Smooth muscle cell (in vitro differentiated cells): ENCODE measurements at regions not wholly inside any gene's neighbourhood (a gene's known extent, or its start where the extent isn't known, plus 50 kb on each side); places are given as distances from the start of the nearest gene placed in this dataset.

Source experiments
- DNase-seq: peaks from one replicate; lab custom pipeline; 2025; ENCODE audit not compliant: unreplicated experiment; lab: John Stamatoyannopoulos, UW
- H2AFZ ChIP-seq: fragments of 200-600 bp; sonication (generic); 2 replicates; pipeline ENCODE4 v1.6.0; 2016; ENCODE audit warnings: antibody characterized with exemption, low read depth, mild to moderate bottlenecking
- H3F3A ChIP-seq: fragments of 200-600 bp; sonication (generic); 2 replicates; pipeline ENCODE4 v1.6.0; 2017; ENCODE audit warnings: antibody characterized with exemption, low read depth
- H3K27ac ChIP-seq: fragments of 200-600 bp; sonication (generic); 2 replicates; pipeline ENCODE4 v1.5.1; 2016; ENCODE audit warnings: low read depth, mild to moderate bottlenecking
- H3K27me3 ChIP-seq: fragments of 200-600 bp; sonication (generic); 2 replicates; pipeline ENCODE4 v1.6.1; 2016; ENCODE audit warnings: low read depth, mild to moderate bottlenecking
- H3K36me3 ChIP-seq: fragments of 200-600 bp; sonication (generic); 2 replicates; pipeline ENCODE4 v1.5.1; 2016; ENCODE audit warnings: low read depth
- H3K4me1 ChIP-seq: fragments of 200-600 bp; sonication (generic); 2 replicates; pipeline ENCODE4 v1.5.1; 2016; ENCODE audit warnings: low read depth
- H3K4me2 ChIP-seq: fragments of 200-600 bp; sonication (generic); 2 replicates; pipeline ENCODE4 v1.6.0; 2016; ENCODE audit warnings: mild to moderate bottlenecking
- H3K4me3 ChIP-seq: fragments of 200-600 bp; sonication (generic); 2 replicates; pipeline ENCODE4 v1.5.1; 2016; ENCODE audit warnings: mild to moderate bottlenecking
- H3K79me2 ChIP-seq: fragments of 200-600 bp; sonication (generic); 2 replicates; pipeline ENCODE4 v1.6.0; 2016; ENCODE audit warnings: low read depth, mild to moderate bottlenecking
- H3K9ac ChIP-seq: fragments of 200-600 bp; sonication (generic); 2 replicates; pipeline ENCODE4 v1.6.0; 2016; ENCODE audit warnings: low read depth
- H3K9me3 ChIP-seq: fragments of 200-600 bp; sonication (generic); replicated peaks from 2 replicates; pipeline ENCODE4 v1.5.1; 2016; ENCODE audit warnings: low read depth
- H4K20me1 ChIP-seq: fragments of 200-600 bp; sonication (generic); 2 replicates; pipeline ENCODE4 v1.6.0; 2016; ENCODE audit warnings: low read depth
- WGBS: methylation state at CpG from one replicate; pipeline ENCODE4 v1.1.7; 2016; ENCODE audit warnings: low lambda C conversion rate; 5-methylcytosine and 5-hydroxymethylcytosine counted together
- TF ChIP-seq, protein P1 (sequence below): fragments of 200-600 bp; sonication (generic); IDR thresholded peaks from 2 replicates; pipeline ENCODE4 v1.5.1; 2017; ENCODE audit warnings: borderline replicate concordance, mild to moderate bottlenecking, antibody characterized with exemption; ENCODE audit not compliant: insufficient read depth, poor library complexity, severe bottlenecking

DNA sequence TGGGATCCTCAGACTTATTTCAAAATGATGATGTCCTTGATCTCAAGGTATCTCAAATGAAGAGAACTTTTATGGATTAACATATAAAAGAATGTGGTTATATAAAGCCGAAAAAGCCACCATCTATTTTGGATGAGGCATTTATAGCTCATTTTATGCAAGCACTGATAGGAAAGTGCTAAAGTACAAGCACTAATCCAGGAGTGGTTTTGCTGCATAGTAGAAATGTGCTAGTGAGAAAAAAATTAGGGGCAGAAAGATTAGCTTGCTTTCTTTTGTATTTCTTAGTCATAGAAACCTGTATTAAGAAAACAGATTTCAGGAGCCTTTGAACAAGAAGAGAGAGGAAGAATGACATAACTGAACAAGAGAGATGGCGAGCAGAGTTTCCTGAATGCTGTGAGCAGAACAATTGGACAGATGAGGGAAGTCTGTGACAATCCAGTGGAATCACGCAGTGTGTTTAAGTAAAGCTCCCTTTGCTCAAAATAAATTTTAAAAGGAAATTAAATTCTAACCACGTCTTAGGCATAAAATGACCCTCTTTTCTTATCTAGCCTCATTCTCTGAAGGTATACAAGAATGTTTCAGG lies 238.2 kb upstream of the NOVA1 start:
- no peaks in the 10 kb centered on the region for H3K4me1 ChIP-seq
- 78% methylated on average over 4 of the region's 4 CpGs for WGBS

DNA sequence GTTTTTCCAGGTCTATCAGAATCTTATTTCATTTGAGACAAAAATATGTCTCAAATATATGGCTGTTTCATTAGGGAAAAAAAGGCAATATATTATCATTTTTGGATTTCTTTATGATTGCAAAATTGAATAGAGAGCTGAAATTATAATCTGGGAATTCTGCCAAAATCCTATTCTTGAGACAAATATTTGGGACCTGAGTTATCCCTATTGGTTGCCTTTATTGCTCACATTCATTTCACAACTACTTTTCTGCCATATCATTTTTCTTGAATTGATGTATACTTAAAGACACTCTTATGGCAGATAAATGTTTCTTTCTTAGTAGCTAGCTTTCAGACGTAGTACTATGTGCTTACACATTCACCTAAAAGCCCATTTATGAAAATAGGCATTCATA lies 241.6 kb upstream of the NOVA1 start:
- Histone ChIP-seq H3F3A (no peaks in the 10 kb centered on the region), H2AFZ (no peak overlapping the region), H3K27me3 (no peaks in the 10 kb centered on the region), H3K36me3 (no peaks in the 10 kb centered on the region), H3K9me3 (no peaks in the 10 kb centered on the region), H3K4me2 (no peak overlapping the region), H3K4me1 (peaks cover 5% of the 10 kb centered on the region), H3K4me3 (no peak overlapping the region), H3K79me2 (no peaks in the 10 kb centered on the region), H4K20me1 (no peaks in the 10 kb centered on the region), H3K9ac (no peak overlapping the region), H3K27ac (no peak overlapping the region)
- TF ChIP-seq, protein P1, sequence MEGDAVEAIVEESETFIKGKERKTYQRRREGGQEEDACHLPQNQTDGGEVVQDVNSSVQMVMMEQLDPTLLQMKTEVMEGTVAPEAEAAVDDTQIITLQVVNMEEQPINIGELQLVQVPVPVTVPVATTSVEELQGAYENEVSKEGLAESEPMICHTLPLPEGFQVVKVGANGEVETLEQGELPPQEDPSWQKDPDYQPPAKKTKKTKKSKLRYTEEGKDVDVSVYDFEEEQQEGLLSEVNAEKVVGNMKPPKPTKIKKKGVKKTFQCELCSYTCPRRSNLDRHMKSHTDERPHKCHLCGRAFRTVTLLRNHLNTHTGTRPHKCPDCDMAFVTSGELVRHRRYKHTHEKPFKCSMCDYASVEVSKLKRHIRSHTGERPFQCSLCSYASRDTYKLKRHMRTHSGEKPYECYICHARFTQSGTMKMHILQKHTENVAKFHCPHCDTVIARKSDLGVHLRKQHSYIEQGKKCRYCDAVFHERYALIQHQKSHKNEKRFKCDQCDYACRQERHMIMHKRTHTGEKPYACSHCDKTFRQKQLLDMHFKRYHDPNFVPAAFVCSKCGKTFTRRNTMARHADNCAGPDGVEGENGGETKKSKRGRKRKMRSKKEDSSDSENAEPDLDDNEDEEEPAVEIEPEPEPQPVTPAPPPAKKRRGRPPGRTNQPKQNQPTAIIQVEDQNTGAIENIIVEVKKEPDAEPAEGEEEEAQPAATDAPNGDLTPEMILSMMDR: no peak
- 85% methylated on average over 1 of the region's 1 CpG for WGBS
- DNase-seq: no peak

More for the DNA sequence above, 238.2 kb upstream of the NOVA1 start:
- H3K36me3 ChIP-seq: no peaks in the 10 kb centered on the region
- H3K9me3 ChIP-seq: no peaks in the 10 kb centered on the region
- DNase-seq: no peak
- no peak overlapping the region for H3K9ac ChIP-seq
- no peaks in the 10 kb centered on the region for H4K20me1 ChIP-seq
- no peaks in the 10 kb centered on the region for H3F3A ChIP-seq
- no peak overlapping the region for H3K27ac ChIP-seq
- no peaks in the 10 kb centered on the region for H3K79me2 ChIP-seq
- H2AFZ ChIP-seq: no peak overlapping the region
- no peak overlapping the region for H3K4me2 ChIP-seq
- TF ChIP-seq, protein P1: no peak
- peak overlapping the region; percentile 19 for H3K4me3 ChIP-seq
- no peaks in the 10 kb centered on the region for H3K27me3 ChIP-seq

DNA sequence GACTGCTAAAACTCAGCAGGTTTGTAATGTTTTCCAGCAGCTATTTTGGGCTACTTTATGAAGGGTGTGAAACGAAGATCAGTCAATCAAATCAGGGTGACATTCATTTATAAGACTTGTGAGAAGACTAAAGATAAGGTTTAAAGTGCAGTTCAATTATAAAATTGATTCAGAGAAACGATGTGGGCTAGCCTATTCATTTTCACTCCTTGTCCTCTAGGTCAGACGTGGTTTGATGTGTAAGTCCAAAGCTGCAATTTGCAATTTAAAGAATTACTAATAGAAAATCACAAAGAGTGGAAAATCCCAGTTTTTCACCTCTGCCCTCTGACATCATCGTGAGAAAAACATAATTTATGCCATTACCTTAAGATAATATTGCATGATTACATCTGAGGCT lies 243.5 kb upstream of the NOVA1 start:
- 66% methylated on average over 4 of the region's 4 CpGs for WGBS
- Histone ChIP-seq H3F3A (no peaks in the 10 kb centered on the region), H3K9ac (peak overlapping the region; percentile 74), H3K4me2 (peak overlapping the region; percentile 9), H2AFZ (no peak overlapping the region), H4K20me1 (no peaks in the 10 kb centered on the region), H3K9me3 (no peaks in the 10 kb centered on the region), H3K4me3 (no peak overlapping the region), H3K27ac (peak overlapping the region; percentile 80), H3K36me3 (no peaks in the 10 kb centered on the region), H3K79me2 (no peaks in the 10 kb centered on the region), H3K4me1 (peaks cover 5% of the 10 kb centered on the region), H3K27me3 (no peaks in the 10 kb centered on the region)
- TF ChIP-seq, protein P1: no peak
- DNase-seq: no peak

DNA sequence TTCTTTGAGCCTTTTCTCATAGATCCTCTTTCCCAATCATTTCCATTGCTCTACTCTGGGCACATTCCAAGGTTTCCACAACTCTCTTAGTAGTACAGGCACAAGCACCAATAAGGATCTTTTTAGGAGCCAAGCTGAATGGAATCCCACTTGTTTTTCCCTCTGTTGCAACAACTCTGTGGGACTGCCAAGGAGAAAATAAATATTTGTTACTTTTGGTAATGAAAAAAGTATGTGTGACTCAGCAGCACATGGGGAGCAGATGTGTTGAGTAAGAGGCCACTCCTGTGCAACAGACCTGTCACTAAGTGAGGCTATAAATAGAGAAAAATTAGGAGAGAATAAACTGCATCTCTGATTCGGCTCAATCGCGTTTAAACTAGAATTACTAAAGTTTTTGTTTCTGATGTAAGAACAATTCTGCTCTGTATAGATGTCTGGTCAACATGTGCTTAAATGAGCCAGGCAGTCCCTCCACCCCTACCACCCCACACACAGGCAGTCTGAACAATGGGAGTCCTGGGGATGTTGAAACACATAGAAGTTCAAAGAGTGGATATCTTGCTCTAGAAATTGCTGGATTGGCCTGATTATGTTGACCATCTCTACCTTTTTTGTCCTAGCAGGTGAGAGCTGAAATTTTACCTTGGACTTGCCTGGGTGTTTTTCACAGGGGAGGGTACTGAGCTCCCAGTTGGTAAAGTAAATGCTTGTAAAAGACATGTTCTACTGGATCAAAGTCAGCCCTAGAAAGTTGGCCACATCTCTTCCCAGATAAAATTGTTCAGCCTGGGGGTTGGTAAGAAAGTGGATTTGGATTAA lies 244.3 kb upstream of the NOVA1 start:
- Histone ChIP-seq H2AFZ (no peak overlapping the region), H3K27ac (peak overlapping the region; percentile 80)
- 72% methylated on average over 3 of the region's 3 CpGs for WGBS

More for the DNA sequence above, 244.3 kb upstream of the NOVA1 start:
- H3K4me1 ChIP-seq: peaks cover 5% of the 10 kb centered on the region
- H3F3A ChIP-seq: no peaks in the 10 kb centered on the region
- no peaks in the 10 kb centered on the region for H3K79me2 ChIP-seq
- no peaks in the 10 kb centered on the region for H3K9me3 ChIP-seq
- H3K9ac ChIP-seq: peak overlapping the region; percentile 79
- TF ChIP-seq, protein P1: no peak
- H3K4me3 ChIP-seq: no peak overlapping the region
- H3K27me3 ChIP-seq: no peaks in the 10 kb centered on the region
- no peaks in the 10 kb centered on the region for H3K36me3 ChIP-seq
- peak overlapping the region; percentile 38 for H3K4me2 ChIP-seq
- no peak for DNase-seq
- no peaks in the 10 kb centered on the region for H4K20me1 ChIP-seq
